ENCODE measurements at regions not wholly inside any gene's neighbourhood (a gene's known extent, or its start where the extent isn't known, plus 50 kb on each side); places are given as distances from the start of the nearest gene placed in this dataset.

GRCh38 chrX:109902665-109903064, 100.2 kb upstream of the TMEM164 start:
- TF ChIP-seq FOXM1 (IDR thresholded peaks at IDR 0.05; ENCODE audit: borderline replicate concordance) (no peak), CTBP1 (IDR thresholded peaks at IDR 0.05; ENCODE audit: borderline replicate concordance) (no peak), BHLHE40 (IDR thresholded peaks at IDR 0.05; ENCODE audit: borderline replicate concordance) (no peak)

Measured in HEK293T (cell line).